ENCODE measurements at regions not wholly inside any gene's neighbourhood (a gene's known extent, or its start where the extent isn't known, plus 50 kb on each side); places are given as distances from the start of the nearest gene placed in this dataset.

DNA sequence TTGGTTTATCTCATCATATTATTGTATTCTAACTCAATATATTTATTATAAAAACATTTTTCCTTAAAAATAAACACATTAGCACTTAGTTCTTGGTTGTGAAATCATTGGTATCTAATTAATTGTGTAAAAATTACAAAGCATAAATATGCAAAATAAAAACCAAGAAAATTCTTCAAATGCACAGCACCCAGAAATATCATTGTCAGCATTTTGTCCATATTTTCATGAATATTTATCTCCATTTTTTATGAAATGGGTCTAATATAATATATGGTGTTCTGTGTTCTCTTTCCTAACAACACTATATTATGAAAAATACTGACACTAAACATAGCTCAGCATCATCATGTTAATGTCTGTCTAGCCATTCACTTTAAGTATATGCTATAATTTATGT is 877.8 kb upstream of the MAP3K7 start:
- Histone ChIP-seq H3K4me1 (ENCODE audit: insufficient read depth) (no peaks in the 10 kb centered on the region), H3K4me2 (no peak overlapping the region), H3K9me2 (replicated peaks; ENCODE audit: insufficient read depth) (no peaks in the 10 kb centered on the region), H3K79me2 (no peaks in the 10 kb centered on the region), H3K36me3 (replicated peaks; ENCODE audit: insufficient read depth, low read depth) (no peaks in the 10 kb centered on the region), H3K4me3 (no peak overlapping the region), H4K20me1 (ENCODE audit: insufficient read depth, poor library complexity, severe bottlenecking) (no peaks in the 10 kb centered on the region), H3K27ac (no peak overlapping the region), H2AFZ (no peak overlapping the region), H3K9me3 (ENCODE audit: low read depth) (no peaks in the 10 kb centered on the region), H3K27me3 (no peaks in the 10 kb centered on the region)
- TF ChIP-seq EZH2 (IDR thresholded peaks at IDR 0.05; ENCODE audit: borderline replicate concordance) (no peak), EZH2phosphoT487 (IDR thresholded peaks at IDR 0.05; ENCODE audit: low read depth, severe bottlenecking, unreplicated experiment) (no peak)
- TF ChIP-seq, protein P1, sequence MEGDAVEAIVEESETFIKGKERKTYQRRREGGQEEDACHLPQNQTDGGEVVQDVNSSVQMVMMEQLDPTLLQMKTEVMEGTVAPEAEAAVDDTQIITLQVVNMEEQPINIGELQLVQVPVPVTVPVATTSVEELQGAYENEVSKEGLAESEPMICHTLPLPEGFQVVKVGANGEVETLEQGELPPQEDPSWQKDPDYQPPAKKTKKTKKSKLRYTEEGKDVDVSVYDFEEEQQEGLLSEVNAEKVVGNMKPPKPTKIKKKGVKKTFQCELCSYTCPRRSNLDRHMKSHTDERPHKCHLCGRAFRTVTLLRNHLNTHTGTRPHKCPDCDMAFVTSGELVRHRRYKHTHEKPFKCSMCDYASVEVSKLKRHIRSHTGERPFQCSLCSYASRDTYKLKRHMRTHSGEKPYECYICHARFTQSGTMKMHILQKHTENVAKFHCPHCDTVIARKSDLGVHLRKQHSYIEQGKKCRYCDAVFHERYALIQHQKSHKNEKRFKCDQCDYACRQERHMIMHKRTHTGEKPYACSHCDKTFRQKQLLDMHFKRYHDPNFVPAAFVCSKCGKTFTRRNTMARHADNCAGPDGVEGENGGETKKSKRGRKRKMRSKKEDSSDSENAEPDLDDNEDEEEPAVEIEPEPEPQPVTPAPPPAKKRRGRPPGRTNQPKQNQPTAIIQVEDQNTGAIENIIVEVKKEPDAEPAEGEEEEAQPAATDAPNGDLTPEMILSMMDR (IDR thresholded peaks at IDR 0.05; ENCODE audit: poor library complexity), result no peak
- DNase-seq (ENCODE audit: low spot score), result no peak

DNA sequence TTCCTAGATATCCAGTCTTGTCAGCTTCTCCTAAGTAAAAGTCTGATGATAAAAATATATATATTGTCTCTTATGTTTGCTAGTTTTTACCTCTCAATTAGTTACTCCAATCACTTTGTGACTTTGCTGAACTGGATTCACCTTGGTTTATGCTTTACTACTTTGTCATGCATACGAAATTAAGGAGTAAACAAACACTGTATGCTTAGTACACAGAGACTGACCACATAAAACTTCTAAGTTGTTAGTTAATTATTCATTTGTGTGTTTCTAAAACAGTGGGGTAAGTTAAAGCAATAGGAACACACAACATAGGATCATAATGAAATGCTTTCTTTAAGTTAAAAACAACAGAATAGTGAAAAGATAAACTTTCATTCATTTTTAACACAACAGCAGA is 877.3 kb upstream of the MAP3K7 start:
- no peak overlapping the region for H3K4me2 ChIP-seq
- H3K27ac ChIP-seq, result no peak overlapping the region
- H3K79me2 ChIP-seq, result no peaks in the 10 kb centered on the region
- no peak overlapping the region for H3K4me3 ChIP-seq
- no peaks in the 10 kb centered on the region for H3K9me2 ChIP-seq (replicated peaks; ENCODE audit: insufficient read depth)
- no peaks in the 10 kb centered on the region for H3K4me1 ChIP-seq (ENCODE audit: insufficient read depth)
- no peak for DNase-seq (ENCODE audit: low spot score)
- H4K20me1 ChIP-seq (ENCODE audit: insufficient read depth, poor library complexity, severe bottlenecking), result no peaks in the 10 kb centered on the region
- no peaks in the 10 kb centered on the region for H3K36me3 ChIP-seq (replicated peaks; ENCODE audit: insufficient read depth, low read depth)
- no peak for TF ChIP-seq EZH2phosphoT487 (IDR thresholded peaks at IDR 0.05; ENCODE audit: low read depth, severe bottlenecking, unreplicated experiment)
- TF ChIP-seq, protein P1 (IDR thresholded peaks at IDR 0.05; ENCODE audit: poor library complexity), result no peak
- TF ChIP-seq EZH2 (IDR thresholded peaks at IDR 0.05; ENCODE audit: borderline replicate concordance), result no peak
- H3K9me3 ChIP-seq (ENCODE audit: low read depth), result no peaks in the 10 kb centered on the region
- H2AFZ ChIP-seq, result no peak overlapping the region
- H3K27me3 ChIP-seq, result no peaks in the 10 kb centered on the region
- 64% methylated on average over 1 of the region's 1 CpG for WGBS (ENCODE audit: low lambda C conversion rate, missing lambda C conversion rate)

DNA sequence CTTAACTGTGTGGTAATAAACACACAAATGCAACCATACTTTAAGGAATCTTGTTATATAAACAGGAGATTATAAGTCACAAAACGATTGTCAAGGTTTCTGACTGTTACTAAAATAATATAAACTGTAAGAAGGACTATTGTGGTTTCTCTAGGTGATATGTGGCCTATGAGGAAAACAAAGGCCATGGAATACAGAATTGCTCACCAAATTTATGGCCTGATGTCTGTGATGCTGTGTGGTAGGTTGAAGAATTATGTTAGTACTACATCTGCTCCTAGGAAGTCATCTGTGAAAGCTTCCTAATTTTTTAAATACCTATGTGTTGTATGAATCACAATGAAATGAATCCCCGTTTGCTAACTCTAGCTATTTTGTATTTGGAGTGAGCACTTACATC is 875.4 kb upstream of the MAP3K7 start:
- Histone ChIP-seq H3K9me3 (ENCODE audit: low read depth) (no peaks in the 10 kb centered on the region), H3K27ac (no peak overlapping the region), H3K79me2 (no peaks in the 10 kb centered on the region), H3K9me2 (replicated peaks; ENCODE audit: insufficient read depth) (no peaks in the 10 kb centered on the region), H2AFZ (no peak overlapping the region), H3K36me3 (replicated peaks; ENCODE audit: insufficient read depth, low read depth) (no peaks in the 10 kb centered on the region), H3K4me1 (ENCODE audit: insufficient read depth) (no peaks in the 10 kb centered on the region), H4K20me1 (ENCODE audit: insufficient read depth, poor library complexity, severe bottlenecking) (no peaks in the 10 kb centered on the region), H3K4me3 (no peak overlapping the region), H3K4me2 (no peak overlapping the region), H3K27me3 (no peaks in the 10 kb centered on the region)
- no peak for DNase-seq (ENCODE audit: low spot score)
- 55% methylated on average over 2 of the region's 2 CpGs for WGBS (ENCODE audit: low lambda C conversion rate, missing lambda C conversion rate)
- TF ChIP-seq, protein P1 (IDR thresholded peaks at IDR 0.05; ENCODE audit: poor library complexity), result no peak

DNA sequence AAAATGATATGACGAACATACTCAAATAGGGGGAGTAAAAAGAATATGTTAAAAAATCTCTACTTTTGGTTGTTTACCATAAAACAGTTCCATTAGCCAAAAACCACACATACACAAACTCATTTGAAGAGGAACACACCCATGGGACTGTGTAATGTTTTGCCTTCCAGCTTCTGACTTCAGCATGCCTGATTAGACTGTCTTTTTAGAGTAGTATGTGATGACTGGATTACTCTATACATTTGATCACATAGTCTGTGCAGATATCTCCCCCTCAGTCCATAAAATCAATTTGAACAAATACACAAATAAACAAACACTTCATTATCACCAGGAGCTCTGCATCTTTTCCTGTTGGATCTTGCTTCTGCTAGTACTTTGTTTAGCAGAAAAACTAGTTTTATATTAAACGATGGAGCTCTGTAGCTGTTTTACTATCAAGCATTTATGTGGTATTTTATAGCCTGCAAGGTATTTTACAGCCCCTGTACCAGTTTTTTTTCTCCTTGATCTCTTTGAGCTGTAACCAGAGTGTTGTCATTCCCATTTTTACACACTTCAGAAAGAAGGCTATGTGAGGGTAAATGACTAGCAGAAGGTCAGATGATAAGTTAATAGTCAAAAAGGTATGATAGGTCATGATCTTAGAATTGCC is 866.5 kb upstream of the MAP3K7 start:
- TF ChIP-seq EZH2phosphoT487 (IDR thresholded peaks at IDR 0.05; ENCODE audit: low read depth, severe bottlenecking, unreplicated experiment), result no peak
- TF ChIP-seq, protein P1 (IDR thresholded peaks at IDR 0.05; ENCODE audit: poor library complexity), result no peak
- no peak for TF ChIP-seq EZH2 (IDR thresholded peaks at IDR 0.05; ENCODE audit: borderline replicate concordance)
- no peak overlapping the region for H3K27ac ChIP-seq
- H3K79me2 ChIP-seq, result no peaks in the 10 kb centered on the region
- H2AFZ ChIP-seq, result no peak overlapping the region
- no peak for DNase-seq (ENCODE audit: low spot score)
- no peaks in the 10 kb centered on the region for H3K9me2 ChIP-seq (replicated peaks; ENCODE audit: insufficient read depth)
- H3K4me3 ChIP-seq, result no peak overlapping the region
- no peaks in the 10 kb centered on the region for H3K9me3 ChIP-seq (ENCODE audit: low read depth)
- H3K36me3 ChIP-seq (replicated peaks; ENCODE audit: insufficient read depth, low read depth), result no peaks in the 10 kb centered on the region
- H3K27me3 ChIP-seq, result no peaks in the 10 kb centered on the region
- H3K4me2 ChIP-seq, result no peak overlapping the region
- WGBS (ENCODE audit: low lambda C conversion rate, missing lambda C conversion rate), result 62% methylated on average over 2 of the region's 2 CpGs
- H4K20me1 ChIP-seq (ENCODE audit: insufficient read depth, poor library complexity, severe bottlenecking), result no peaks in the 10 kb centered on the region
- H3K4me1 ChIP-seq (ENCODE audit: insufficient read depth), result no peaks in the 10 kb centered on the region

Data from hepatocyte (in vitro differentiated cells).